GM12865 (cell line): ENCODE measurements at regions not wholly inside any gene's neighbourhood (a gene's known extent, or its start where the extent isn't known, plus 50 kb on each side); places are given as distances from the start of the nearest gene placed in this dataset.
"Not testable (repeated sequence)": the region's sequence is repeated elsewhere in the genome, so short reads cannot be mapped to it uniquely, and the experiment has no call there.

Experiments
- DNase-seq: peaks from one replicate; pipeline ENCODE4 v3.0.0; 2010; ENCODE audit warnings: low read depth
- H3K4me3 ChIP-seq: 2 replicates; pipeline ENCODE4 v1.5.1; 2011; ENCODE audit warnings: mild to moderate bottlenecking, low read depth, low read length, control low read depth
- CTCF ChIP-seq: IDR thresholded peaks from 2 replicates; pipeline ENCODE4 v1.5.1; 2011; ENCODE audit warnings: low read length, control low read depth, low read depth, inconsistent platforms; ENCODE audit not compliant: insufficient read depth; ENCODE audit errors: missing control alignments

GRCh38 chr1:182206626-182207239 lies 145.2 kb upstream of the ZNF648 start:
- no peak for TF ChIP-seq CTCF
- DNase-seq = no peak
- no peak overlapping the region for H3K4me3 ChIP-seq

GRCh38 chr1:182205351-182206022 lies 144.0 kb upstream of the ZNF648 start:
- no peak for DNase-seq
- no peak for TF ChIP-seq CTCF
- H3K4me3 ChIP-seq = no peak overlapping the region

DNA sequence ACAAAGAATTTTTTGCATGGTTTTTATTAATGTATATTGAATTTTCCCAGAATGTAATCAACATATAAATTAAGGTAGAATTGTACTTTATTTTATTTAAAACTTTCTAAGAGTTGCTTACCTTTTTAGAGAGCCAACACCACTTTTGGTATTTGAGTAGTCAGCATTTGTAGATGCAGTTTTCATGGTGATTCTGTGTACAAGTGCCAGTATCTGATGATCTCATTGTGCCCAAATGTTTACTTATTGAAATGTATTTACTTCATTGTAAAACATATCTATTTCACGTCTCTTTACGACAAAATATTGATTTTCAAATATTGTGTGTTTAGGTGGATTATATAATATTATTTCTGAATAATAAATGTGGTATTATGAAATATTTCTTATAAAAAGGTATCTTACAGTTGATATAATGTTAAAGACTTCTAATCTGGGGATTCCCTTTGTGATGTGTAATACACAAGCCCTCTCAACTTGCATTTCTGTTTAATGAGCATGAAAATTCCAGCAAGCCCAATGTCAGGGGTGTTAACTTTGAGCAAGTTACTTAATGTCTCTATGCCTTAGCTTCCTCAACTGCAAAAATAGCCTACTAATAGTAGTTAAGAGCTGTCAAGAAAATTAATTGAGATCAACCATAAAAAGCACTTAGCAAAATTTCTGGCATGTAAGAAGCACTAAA lies 141.8 kb upstream of the ZNF648 start:
- no peak overlapping the region for H3K4me3 ChIP-seq
- no peak for DNase-seq
- TF ChIP-seq CTCF = no peak

DNA sequence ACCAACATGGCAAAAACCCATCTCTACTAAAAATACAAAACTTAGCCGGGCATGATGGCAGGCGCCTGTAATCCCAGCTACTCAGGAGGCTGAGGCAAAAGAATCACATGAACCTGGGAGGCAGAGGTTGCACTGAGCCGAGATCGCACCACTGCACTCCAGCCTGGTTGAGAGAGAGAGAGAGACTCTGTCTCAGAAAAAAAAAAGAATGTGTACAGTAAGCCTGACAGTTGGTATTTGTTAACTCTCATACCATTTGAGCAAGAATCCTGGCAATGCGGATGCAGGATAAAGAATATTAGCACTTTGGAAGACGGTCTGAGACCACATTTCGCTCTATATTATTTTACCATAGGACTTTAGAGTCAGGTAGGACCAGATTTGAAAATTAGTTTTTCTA lies 140.0 kb upstream of the ZNF648 start:
- not testable (repeated sequence) for DNase-seq, H3K4me3 ChIP-seq

GRCh38 chr1:182200025-182200812 lies 138.7 kb upstream of the ZNF648 start:
- no peak for DNase-seq
- no peak overlapping the region for H3K4me3 ChIP-seq
- no peak for TF ChIP-seq CTCF

GRCh38 chr1:182198006-182198605 lies 136.6 kb upstream of the ZNF648 start:
- peak; percentile 44 for DNase-seq
- H3K4me3 ChIP-seq = no peak overlapping the region
- peak; percentile 41 for TF ChIP-seq CTCF
